A673 (cell line): ENCODE measurements at regions not wholly inside any gene's neighbourhood (a gene's known extent, or its start where the extent isn't known, plus 50 kb on each side); places are given as distances from the start of the nearest gene placed in this dataset.

Experiments
- CTCF ChIP-seq: fragments of 300-800, 200-600 bp; sonication (generic); conservative IDR thresholded peaks from 2 replicates; pipeline ENCODE4 v1.5.1; 2017; ENCODE audit warnings: low read depth, mild to moderate bottlenecking, antibody characterized with exemption, low read length, moderate library complexity, mixed read lengths
- EZH2 ChIP-seq: fragments of 200-600 bp; sonication (generic); IDR thresholded peaks from 2 replicates; pipeline ENCODE4 v1.6.1; 2017; ENCODE audit warnings: borderline replicate concordance, low read depth, mild to moderate bottlenecking, mixed read lengths, antibody characterized with exemption, low read length; ENCODE audit not compliant: poor library complexity, severe bottlenecking

GRCh38 chr11:122042981-122043380 is 73.0 kb downstream of the BLID start:
- no peak for TF ChIP-seq CTCF
- TF ChIP-seq EZH2 = no peak
